AG08396 (cell line): ENCODE measurements at regions not wholly inside any gene's neighbourhood (a gene's known extent, or its start where the extent isn't known, plus 50 kb on each side); places are given as distances from the start of the nearest gene placed in this dataset.
"Not testable (repeated sequence)": the region's sequence is repeated elsewhere in the genome, so short reads cannot be mapped to it uniquely, and the experiment has no call there.

ENCODE experiments used
- DNase-seq: peaks from one replicate; pipeline ENCODE4 v3.0.0; 2012; ENCODE audit warnings: low spot score, mixed read lengths

DNA sequence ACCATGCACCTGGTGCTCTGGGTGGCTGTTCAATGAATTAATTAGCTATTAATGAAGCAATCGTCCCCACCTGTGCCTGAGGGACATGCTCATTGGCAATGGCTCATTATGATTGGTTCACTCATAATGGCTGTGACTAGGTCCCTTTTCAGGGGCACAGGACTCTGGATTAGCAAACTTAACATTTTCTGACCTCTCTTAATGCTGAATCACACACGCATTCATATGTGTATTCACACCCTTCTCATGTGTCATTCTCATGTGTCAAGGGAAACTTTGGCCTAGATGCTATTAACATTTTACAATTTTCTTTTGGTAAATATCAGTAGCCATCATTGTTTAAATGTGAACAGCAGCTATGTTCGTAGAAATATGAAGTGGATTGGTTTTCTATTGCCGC is 98.9 kb upstream of the PMAIP1 start:
- DNase-seq: no peak

DNA sequence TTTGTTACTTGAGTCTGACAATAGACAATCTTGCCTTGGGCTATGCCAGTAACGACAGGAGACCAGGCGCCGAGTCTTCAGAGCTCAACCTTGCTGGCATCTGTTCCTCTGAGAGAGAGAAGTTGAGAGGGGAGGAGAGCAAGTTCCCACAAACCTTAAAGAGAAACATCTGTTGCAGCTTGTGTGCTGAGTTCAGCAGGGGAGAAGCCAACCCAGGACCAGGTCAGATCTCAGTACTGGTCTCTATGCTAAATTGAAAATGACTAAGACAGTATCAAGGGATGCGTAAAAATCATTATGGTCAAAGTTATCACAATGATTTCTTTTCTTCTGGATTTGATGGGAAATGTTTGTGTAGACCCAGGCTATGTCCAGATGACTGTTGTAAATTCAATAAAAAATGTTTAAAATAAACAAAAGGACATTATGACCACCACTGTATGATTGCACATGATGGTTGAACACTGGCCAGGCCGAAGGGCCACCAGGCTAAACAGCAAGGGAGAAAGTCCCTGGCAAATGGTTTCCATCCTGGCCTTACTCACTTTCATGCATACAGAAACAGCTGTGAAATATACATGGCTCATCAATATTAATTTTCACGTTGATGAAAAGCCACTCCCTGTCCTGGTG is 100.3 kb upstream of the PMAIP1 start:
- no peak for DNase-seq

DNA sequence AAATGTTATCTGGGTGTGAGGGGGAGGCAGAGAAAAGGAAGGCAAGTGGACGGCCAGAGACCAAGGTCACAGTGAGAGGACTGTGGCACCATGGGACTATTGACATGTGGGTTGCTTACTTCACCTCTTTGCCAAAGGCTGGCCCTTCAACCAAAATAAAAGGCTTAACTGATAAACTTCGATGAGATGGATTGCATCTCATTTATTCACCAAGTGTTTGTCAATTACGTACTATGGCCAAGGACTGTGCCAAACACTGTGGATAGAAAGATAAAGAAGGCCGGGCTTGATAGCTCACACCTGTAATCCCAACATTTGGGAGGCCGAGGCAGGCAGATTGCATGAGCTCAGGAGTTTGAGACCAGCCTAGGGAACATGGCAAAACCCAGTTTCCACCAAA is 98.7 kb upstream of the CCBE1 start:
- DNase-seq: no peak

DNA sequence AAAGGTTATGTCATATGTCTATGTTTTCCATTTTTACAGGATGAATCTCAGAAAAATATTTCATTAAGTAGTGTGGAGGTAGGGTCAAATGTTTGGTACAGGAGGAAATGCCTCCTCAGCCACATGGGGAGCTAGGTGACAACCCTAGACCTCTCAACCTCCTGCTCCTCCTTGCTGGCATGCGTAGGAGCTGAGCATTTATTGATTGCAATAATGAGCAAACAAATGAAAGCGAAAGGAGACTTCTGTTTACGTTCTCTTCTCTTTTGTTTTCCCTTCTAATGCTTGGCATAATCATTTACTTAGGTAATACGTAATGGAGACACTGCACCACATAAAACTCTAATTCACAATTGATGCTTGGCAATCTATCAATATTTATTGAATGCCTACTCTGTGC is 95.1 kb upstream of the CCBE1 start:
- DNase-seq: no peak

DNA sequence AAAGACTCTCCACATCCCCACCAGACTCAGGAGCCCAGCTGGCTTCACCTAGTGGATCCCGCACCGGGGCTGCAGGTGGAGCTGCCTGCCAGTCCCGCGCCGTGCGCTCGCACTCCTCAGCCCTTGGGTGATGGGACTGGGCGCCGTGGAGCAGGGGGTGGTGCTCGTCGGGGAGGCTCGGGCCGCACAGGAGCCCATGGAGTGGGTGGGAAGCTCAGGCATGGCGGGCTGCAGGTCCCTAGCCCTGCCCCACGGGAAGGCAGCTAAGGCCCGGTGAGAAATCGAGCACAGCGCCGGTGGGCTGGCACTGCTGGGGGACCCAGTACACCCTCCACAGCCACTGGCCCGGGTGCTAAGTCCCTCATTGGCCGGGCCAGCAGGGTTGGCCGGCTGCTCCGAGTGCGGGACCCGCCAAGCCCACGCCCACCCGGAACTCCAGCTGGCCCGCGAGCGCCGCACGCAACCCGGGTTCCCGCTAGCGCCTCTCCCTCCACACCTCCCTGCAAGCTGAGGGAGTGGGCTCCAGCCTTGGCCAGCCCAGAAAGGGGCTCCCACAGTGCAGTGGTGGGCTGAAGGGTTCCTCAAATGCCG is 93.2 kb upstream of the CCBE1 start:
- not testable (repeated sequence) for DNase-seq

DNA sequence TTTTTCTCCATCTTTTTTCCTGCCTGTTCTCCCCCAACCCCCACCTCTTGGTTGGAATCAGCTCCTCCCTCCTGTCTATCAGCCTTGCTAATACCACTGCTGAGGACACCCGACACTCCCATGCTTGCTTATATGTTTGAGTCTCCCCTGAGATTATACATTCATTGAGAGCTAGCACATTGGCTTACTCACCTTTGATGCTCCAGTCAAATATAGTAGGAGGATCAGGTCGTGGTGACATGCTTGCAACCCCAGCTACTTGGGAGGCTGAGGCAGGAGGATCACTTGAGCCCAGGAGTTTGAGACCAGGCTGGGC is 91.5 kb upstream of the CCBE1 start:
- DNase-seq: no peak

- peak; percentile 80 for DNase-seq
These were observed 91.0 kb upstream of the CCBE1 start for GRCh38 chr18:59787998-59788790.

GRCh38 chr18:59784694-59785093 is 87.5 kb upstream of the CCBE1 start:
- DNase-seq: no peak

GRCh38 chr18:59783138-59783537 is 85.9 kb upstream of the CCBE1 start:
- peak; percentile 61 for DNase-seq

- DNase-seq: peak; percentile 57
These were observed 82.8 kb upstream of the CCBE1 start for GRCh38 chr18:59779979-59780378.

DNA sequence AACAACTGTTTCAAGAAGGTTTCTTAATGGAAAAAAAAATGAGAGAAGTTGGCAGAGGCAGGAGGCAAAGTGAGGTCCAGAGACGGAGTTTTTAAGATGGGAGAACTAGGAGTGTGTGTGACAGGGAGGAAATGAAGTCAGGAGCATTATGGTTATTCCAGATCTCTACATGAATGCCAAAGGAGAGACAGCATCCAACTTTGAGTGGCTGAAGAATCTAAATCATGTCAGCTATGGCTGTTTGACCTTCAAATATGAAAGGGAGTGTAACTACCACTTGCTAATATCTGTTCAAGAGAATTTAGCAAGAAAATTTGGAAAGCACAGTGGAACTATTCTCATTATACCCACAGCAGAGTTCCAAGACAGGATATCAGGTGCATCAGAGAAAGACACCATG is 81.2 kb upstream of the CCBE1 start:
- DNase-seq: no peak

- DNase-seq: no peak
These were observed 80.4 kb upstream of the CCBE1 start for GRCh38 chr18:59777636-59778035.

DNA sequence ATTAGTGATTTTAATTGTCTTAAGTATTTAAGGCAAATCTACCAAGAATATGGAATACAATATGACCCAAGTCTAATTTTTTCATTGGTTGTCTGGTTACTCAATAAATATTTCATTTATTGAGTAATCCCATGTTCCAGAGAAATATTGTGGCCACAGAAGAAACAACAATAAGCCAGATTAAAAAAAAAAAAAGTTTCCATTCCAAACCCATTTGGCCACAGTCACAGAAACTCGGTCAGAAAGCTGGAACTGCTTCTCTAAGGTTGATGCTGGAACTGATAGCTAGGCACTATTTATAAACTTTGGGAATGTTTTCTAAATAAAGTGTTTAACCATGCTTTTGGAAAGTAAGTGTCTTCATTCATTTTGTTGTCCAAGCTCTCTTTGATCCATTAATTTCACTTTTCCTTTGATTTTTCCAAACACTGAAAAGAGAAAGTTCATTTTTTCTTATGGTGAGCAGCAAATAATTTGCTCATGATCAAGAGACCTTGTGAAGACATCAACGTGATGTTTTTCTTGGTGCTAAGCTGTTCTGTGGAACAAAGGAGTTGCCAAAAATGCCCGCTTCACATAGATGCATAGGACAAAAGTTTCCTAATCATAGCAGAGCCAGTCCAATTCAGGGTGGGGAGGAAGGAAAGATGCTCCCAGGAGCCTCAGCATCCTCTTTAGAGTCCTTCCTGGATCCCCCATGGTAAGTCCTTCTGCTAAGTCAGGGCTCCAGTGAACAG is 72.1 kb upstream of the CCBE1 start:
- peak; percentile 36 for DNase-seq

DNA sequence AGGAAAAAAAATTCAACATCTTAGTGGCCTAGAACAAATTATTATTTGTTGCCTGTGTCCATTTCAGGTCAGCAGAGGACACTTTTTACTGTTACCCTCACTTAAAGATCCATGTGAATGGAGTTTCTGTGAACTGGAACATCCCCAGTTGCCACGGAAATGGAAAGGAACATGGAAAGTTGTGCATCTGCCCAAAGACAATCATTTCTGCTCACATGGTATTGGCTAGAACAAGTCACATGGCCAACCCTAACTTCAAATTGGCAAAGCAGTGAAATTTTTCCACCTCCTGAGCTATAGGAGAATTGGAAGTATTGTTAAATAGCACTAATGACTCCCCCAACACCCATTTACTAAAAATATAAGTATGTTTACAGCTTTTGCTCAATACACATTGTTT is 71.2 kb upstream of the CCBE1 start:
- no peak for DNase-seq

GRCh38 chr18:59767732-59768131 is 70.5 kb upstream of the CCBE1 start:
- DNase-seq: no peak

- DNase-seq: no peak
These were observed 68.1 kb upstream of the CCBE1 start for GRCh38 chr18:59765343-59765742.

GRCh38 chr18:59764281-59764680 is 67.1 kb upstream of the CCBE1 start:
- no peak for DNase-seq

GRCh38 chr18:59763541-59764136 is 66.4 kb upstream of the CCBE1 start:
- no peak for DNase-seq

DNA sequence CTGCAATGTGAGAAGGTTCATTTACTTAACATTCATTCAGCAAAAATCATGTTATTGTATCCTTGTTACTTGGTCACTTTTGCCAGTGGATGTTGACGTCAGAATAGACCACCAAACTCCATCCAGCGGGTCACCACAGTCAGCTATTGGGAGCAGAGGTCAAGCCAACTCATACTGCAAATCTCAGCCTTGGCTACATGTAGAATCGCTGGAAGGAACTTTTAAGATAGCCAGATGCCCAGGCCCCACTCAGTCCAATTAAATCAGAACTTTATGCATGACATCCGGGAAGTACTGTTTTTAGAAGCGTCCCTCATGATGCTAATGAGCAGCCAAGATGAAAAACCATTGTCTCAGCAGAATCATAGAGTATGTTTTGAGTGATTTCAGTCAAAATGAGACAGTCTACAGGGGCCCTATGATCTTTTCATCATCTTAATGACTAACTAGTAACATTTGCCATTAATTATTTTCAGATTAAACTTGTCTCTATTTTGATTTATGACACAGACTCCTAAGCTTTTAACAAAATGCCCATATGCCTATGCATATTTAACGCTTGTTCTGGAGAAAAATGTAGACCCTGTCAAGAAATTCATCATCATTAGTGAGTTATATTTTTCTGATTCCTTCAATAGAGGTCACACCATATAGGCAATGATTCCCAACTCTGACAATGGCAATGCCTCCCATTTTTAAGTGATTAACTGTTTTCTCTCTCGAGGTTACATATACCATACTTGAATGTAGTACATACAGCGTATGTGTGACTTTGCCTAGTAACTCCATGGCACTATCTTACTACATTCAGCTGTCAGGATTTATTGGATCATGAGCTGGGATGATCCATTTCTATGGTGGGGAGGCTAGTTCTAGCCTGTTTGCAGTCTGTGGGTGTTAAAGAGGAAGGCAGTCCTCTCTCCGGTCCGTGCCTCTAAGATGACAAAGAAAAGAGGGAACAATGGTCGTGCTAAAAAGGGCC is 63.7 kb upstream of the CCBE1 start:
- DNase-seq: no peak

DNA sequence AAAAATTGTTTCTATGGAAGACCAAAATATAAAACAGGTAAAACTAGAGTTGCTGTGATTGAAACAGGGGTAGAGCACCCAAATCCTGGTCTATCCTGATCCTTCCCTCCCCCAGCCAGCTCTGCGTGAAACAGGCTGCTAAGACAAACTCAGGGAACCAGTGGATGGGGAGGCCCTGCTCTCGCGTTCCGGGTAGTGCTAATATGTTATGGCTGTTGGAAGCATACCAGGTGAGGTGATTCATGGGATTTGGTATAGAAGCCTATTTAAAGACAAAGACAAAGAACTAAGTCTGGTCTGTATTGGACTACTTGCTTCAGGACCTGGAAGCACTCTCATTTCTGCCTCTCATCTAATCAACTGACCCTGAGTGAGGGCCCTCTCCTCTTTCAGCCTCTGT is 63.0 kb upstream of the CCBE1 start:
- DNase-seq: no peak

GRCh38 chr18:59758837-59759236 is 61.6 kb upstream of the CCBE1 start:
- DNase-seq: no peak
